HG03175 (cell line): ENCODE measurements at regions not wholly inside any gene's neighbourhood (a gene's known extent, or its start where the extent isn't known, plus 50 kb on each side); places are given as distances from the start of the nearest gene placed in this dataset.
"Not testable (repeated sequence)": the region's sequence is repeated elsewhere in the genome, so short reads cannot be mapped to it uniquely, and the experiment has no call there.

Experiments used
- ATAC-seq: cut with Tn5 transposase; IDR thresholded peaks from one replicate; pipeline ENCODE4 v1.9.1; 2021; ENCODE audit warnings: mild to moderate bottlenecking, moderate library complexity; ENCODE audit not compliant: unreplicated experiment

- no peak for ATAC-seq
Observed at GRCh38 chr7:69364813-69365643, 233.2 kb upstream of the AUTS2 start.

GRCh38 chr7:69365651-69366192, 232.6 kb upstream of the AUTS2 start:
- ATAC-seq: no peak

GRCh38 chr7:69367780-69368179, 230.5 kb upstream of the AUTS2 start:
- ATAC-seq: no peak

GRCh38 chr7:69373171-69374043, 224.9 kb upstream of the AUTS2 start:
- ATAC-seq: no peak

GRCh38 chr7:69374044-69374425, 224.2 kb upstream of the AUTS2 start:
- no peak for ATAC-seq

GRCh38 chr7:69377191-69377590, 221.1 kb upstream of the AUTS2 start:
- no peak for ATAC-seq

- ATAC-seq: no peak
Observed at GRCh38 chr7:69388452-69389137, 209.7 kb upstream of the AUTS2 start.

GRCh38 chr7:69389216-69389615, 209.1 kb upstream of the AUTS2 start:
- ATAC-seq: no peak

- not testable (repeated sequence) for ATAC-seq
Observed at GRCh38 chr7:69393912-69394311, 204.4 kb upstream of the AUTS2 start.

GRCh38 chr7:69395061-69395714, 203.1 kb upstream of the AUTS2 start:
- ATAC-seq: no peak

GRCh38 chr7:69398986-69399385, 199.3 kb upstream of the AUTS2 start:
- no peak for ATAC-seq

GRCh38 chr7:69399401-69399800, 198.9 kb upstream of the AUTS2 start:
- ATAC-seq: no peak

GRCh38 chr7:69402696-69403095, 195.6 kb upstream of the AUTS2 start:
- ATAC-seq: no peak

GRCh38 chr7:69403169-69403568, 195.1 kb upstream of the AUTS2 start:
- no peak for ATAC-seq

GRCh38 chr7:69411018-69411417, 187.3 kb upstream of the AUTS2 start:
- no peak for ATAC-seq

- ATAC-seq: no peak
Observed at GRCh38 chr7:69411466-69411865, 186.8 kb upstream of the AUTS2 start.

- ATAC-seq: peak; percentile 70
Observed at GRCh38 chr7:69412331-69413146, 185.7 kb upstream of the AUTS2 start.

- no peak for ATAC-seq
Observed at GRCh38 chr7:69414555-69414954, 183.7 kb upstream of the AUTS2 start.

- ATAC-seq: no peak
Observed at GRCh38 chr7:69418869-69419670, 179.2 kb upstream of the AUTS2 start.
